ENCODE measurements at regions not wholly inside any gene's neighbourhood (a gene's known extent, or its start where the extent isn't known, plus 50 kb on each side); places are given as distances from the start of the nearest gene placed in this dataset.
A peak's percentile ranks its signal among the peaks of the same experiment; 100 is the strongest.

DNA sequence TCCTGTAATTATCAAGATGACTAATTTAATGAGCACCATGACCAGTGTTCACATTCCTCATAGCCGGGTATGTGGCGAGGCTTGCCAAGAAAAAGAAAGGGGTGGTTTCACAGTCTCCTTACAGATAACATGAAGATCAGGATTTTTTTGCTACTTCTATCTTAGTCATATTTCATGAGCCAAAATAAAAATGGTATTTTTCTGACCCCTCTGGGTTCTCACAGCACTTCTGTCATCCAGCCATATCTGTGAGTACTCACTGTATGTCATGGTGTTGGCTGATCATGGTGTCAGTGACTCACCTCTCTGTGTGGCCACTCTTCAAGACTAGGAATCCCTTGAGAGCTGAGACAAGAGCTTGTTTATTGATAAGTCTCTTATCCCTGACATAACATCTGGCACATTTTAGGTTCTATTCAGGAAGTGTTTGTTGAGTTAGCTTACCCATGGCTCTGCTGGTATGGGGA is 130.5 kb upstream of the LMCD1 start:
- WGBS = 73% methylated on average over 2 of the region's 2 CpGs
- Histone ChIP-seq H4K8ac (ENCODE audit: low read length) (no peak overlapping the region), H3K14ac (ENCODE audit: low read length in 2 of 2) (no peak overlapping the region), H3K36me3 (ENCODE audit: control insufficient read depth in 1 of 2, insufficient read depth in 2 of 2, low read depth in 1 of 2, low read length in 2 of 2) (no peaks in the 10 kb centered on the region), H3K79me1 (replicated peaks; ENCODE audit: low read length, poor library complexity, severe bottlenecking) (no peaks in the 10 kb centered on the region), H2BK12ac (ENCODE audit: low read length in 2 of 2) (no peak overlapping the region), H4K91ac (ENCODE audit: low read length) (no peak overlapping the region), H2BK15ac (ENCODE audit: low read depth, poor library complexity, severe bottlenecking) (no peak overlapping the region), H3K27ac (ENCODE audit: low read length, poor library complexity, severe bottlenecking) (no peak overlapping the region), H3K9ac (ENCODE audit: low read length) (no peak overlapping the region), H3K4me3 (ENCODE audit: insufficient read depth in 1 of 2, low read depth in 1 of 2, low read length in 2 of 2) (no peak overlapping the region), H2BK120ac (ENCODE audit: low read depth, low read length) (no peak overlapping the region), H2AK5ac (ENCODE audit: low read length, severe bottlenecking) (no peak overlapping the region), H3K9me3 (ENCODE audit: control insufficient read depth, low read length) (no peaks in the 10 kb centered on the region), H3K4me2 (ENCODE audit: low read length, poor library complexity, severe bottlenecking) (no peak overlapping the region), H3K23ac (ENCODE audit: low read length in 2 of 2) (no peak overlapping the region), H3K4ac (ENCODE audit: low read depth in 1 of 2, low read length in 2 of 2) (no peak overlapping the region), H2AFZ (ENCODE audit: low read depth, low read length) (no peak overlapping the region), H3K27me3 (ENCODE audit: control insufficient read depth in 1 of 2, insufficient read depth in 1 of 2, low read length in 2 of 2) (peaks cover 0 to 7% of the 10 kb centered on the region in 2 experiments), H2BK5ac (ENCODE audit: low read depth, low read length, poor library complexity, severe bottlenecking) (no peak overlapping the region), H3K18ac (ENCODE audit: low read depth in 1 of 2, low read length in 2 of 2) (no peak overlapping the region), H3K4me1 (ENCODE audit: control insufficient read depth, insufficient read depth, low read depth, low read length) (no peaks in the 10 kb centered on the region)
- DNase-seq = peak; percentile 61

- no peak overlapping the region for H2BK5ac ChIP-seq (ENCODE audit: low read depth, low read length, poor library complexity, severe bottlenecking)
- no peak overlapping the region for H3K18ac ChIP-seq (ENCODE audit: low read depth in 1 of 2, low read length in 2 of 2)
- no peaks in the 10 kb centered on the region for H3K9me3 ChIP-seq (ENCODE audit: control insufficient read depth, low read length)
- WGBS = 53% methylated on average over 6 of the region's 7 CpGs
- H3K36me3 ChIP-seq (ENCODE audit: control insufficient read depth in 1 of 2, insufficient read depth in 2 of 2, low read depth in 1 of 2, low read length in 2 of 2) = no peaks in the 10 kb centered on the region
- no peak overlapping the region for H3K4me2 ChIP-seq (ENCODE audit: low read length, poor library complexity, severe bottlenecking)
- no peak overlapping the region for H3K4me3 ChIP-seq (ENCODE audit: insufficient read depth in 1 of 2, low read depth in 1 of 2, low read length in 2 of 2)
- peaks cover 0 to 7% of the 10 kb centered on the region in 2 experiments for H3K27me3 ChIP-seq (ENCODE audit: control insufficient read depth in 1 of 2, insufficient read depth in 1 of 2, low read length in 2 of 2)
- no peak overlapping the region for H2BK12ac ChIP-seq (ENCODE audit: low read length in 2 of 2)
- H3K4ac ChIP-seq (ENCODE audit: low read depth in 1 of 2, low read length in 2 of 2) = no peak overlapping the region
- no peak overlapping the region for H2BK15ac ChIP-seq (ENCODE audit: low read depth, poor library complexity, severe bottlenecking)
- no peak overlapping the region for H4K91ac ChIP-seq (ENCODE audit: low read length)
- no peak overlapping the region for H2BK120ac ChIP-seq (ENCODE audit: low read depth, low read length)
- no peaks in the 10 kb centered on the region for H3K79me1 ChIP-seq (replicated peaks; ENCODE audit: low read length, poor library complexity, severe bottlenecking)
- no peak overlapping the region for H2AK5ac ChIP-seq (ENCODE audit: low read length, severe bottlenecking)
- H3K23ac ChIP-seq (ENCODE audit: low read length in 2 of 2) = no peak overlapping the region
- no peaks in the 10 kb centered on the region for H3K4me1 ChIP-seq (ENCODE audit: control insufficient read depth, insufficient read depth, low read depth, low read length)
- no peak overlapping the region for H4K8ac ChIP-seq (ENCODE audit: low read length)
- DNase-seq = no peak
- H3K14ac ChIP-seq (ENCODE audit: low read length in 2 of 2) = no peak overlapping the region
- no peak overlapping the region for H3K27ac ChIP-seq (ENCODE audit: low read length, poor library complexity, severe bottlenecking)
- no peak overlapping the region for H2AFZ ChIP-seq (ENCODE audit: low read depth, low read length)
- no peak overlapping the region for H3K9ac ChIP-seq (ENCODE audit: low read length)
Observed at GRCh38 chr3:8371960-8372463, 129.6 kb upstream of the LMCD1 start.

- no peak overlapping the region for H3K4me3 ChIP-seq (ENCODE audit: insufficient read depth in 1 of 2, low read depth in 1 of 2, low read length in 2 of 2)
- no peak overlapping the region for H2BK120ac ChIP-seq (ENCODE audit: low read depth, low read length)
- no peak overlapping the region for H4K91ac ChIP-seq (ENCODE audit: low read length)
- no peak overlapping the region for H3K4ac ChIP-seq (ENCODE audit: low read depth in 1 of 2, low read length in 2 of 2)
- no peak overlapping the region for H2BK12ac ChIP-seq (ENCODE audit: low read length in 2 of 2)
- H3K4me1 ChIP-seq (ENCODE audit: control insufficient read depth, insufficient read depth, low read depth, low read length) = no peaks in the 10 kb centered on the region
- H3K4me2 ChIP-seq (ENCODE audit: low read length, poor library complexity, severe bottlenecking) = no peak overlapping the region
- H3K14ac ChIP-seq (ENCODE audit: low read length in 2 of 2) = no peak overlapping the region
- H3K36me3 ChIP-seq (ENCODE audit: control insufficient read depth in 1 of 2, insufficient read depth in 2 of 2, low read depth in 1 of 2, low read length in 2 of 2) = no peaks in the 10 kb centered on the region
- no peak overlapping the region for H2BK15ac ChIP-seq (ENCODE audit: low read depth, poor library complexity, severe bottlenecking)
- no peaks in the 10 kb centered on the region for H3K9me3 ChIP-seq (ENCODE audit: control insufficient read depth, low read length)
- H3K18ac ChIP-seq (ENCODE audit: low read depth in 1 of 2, low read length in 2 of 2) = no peak overlapping the region
- no peak overlapping the region for H3K23ac ChIP-seq (ENCODE audit: low read length in 2 of 2)
- no peak overlapping the region for H2AK5ac ChIP-seq (ENCODE audit: low read length, severe bottlenecking)
- no peak for DNase-seq
- no peak overlapping the region for H3K9ac ChIP-seq (ENCODE audit: low read length)
- peaks cover 0 to 20% of the 10 kb centered on the region in 2 experiments for H3K27me3 ChIP-seq (ENCODE audit: control insufficient read depth in 1 of 2, insufficient read depth in 1 of 2, low read length in 2 of 2)
- no peak overlapping the region for H3K27ac ChIP-seq (ENCODE audit: low read length, poor library complexity, severe bottlenecking)
- no peaks in the 10 kb centered on the region for H3K79me1 ChIP-seq (replicated peaks; ENCODE audit: low read length, poor library complexity, severe bottlenecking)
- H2BK5ac ChIP-seq (ENCODE audit: low read depth, low read length, poor library complexity, severe bottlenecking) = no peak overlapping the region
- no peak overlapping the region for H2AFZ ChIP-seq (ENCODE audit: low read depth, low read length)
- H4K8ac ChIP-seq (ENCODE audit: low read length) = no peak overlapping the region
- 81% methylated on average over 2 of the region's 5 CpGs for WGBS
Observed at GRCh38 chr3:8380904-8381704, 120.5 kb upstream of the LMCD1 start.

GRCh38 chr3:8385848-8386620 is 115.6 kb upstream of the LMCD1 start:
- no peak overlapping the region for H4K91ac ChIP-seq (ENCODE audit: low read length)
- H2BK12ac ChIP-seq (ENCODE audit: low read length in 2 of 2) = no peak overlapping the region
- H2BK120ac ChIP-seq (ENCODE audit: low read depth, low read length) = no peak overlapping the region
- H2BK15ac ChIP-seq (ENCODE audit: low read depth, poor library complexity, severe bottlenecking) = no peak overlapping the region
- H3K36me3 ChIP-seq (ENCODE audit: control insufficient read depth in 1 of 2, insufficient read depth in 2 of 2, low read depth in 1 of 2, low read length in 2 of 2) = no peaks in the 10 kb centered on the region
- H3K14ac ChIP-seq (ENCODE audit: low read length in 2 of 2) = no peak overlapping the region
- H3K9me3 ChIP-seq (ENCODE audit: control insufficient read depth, low read length) = peaks cover 6% of the 10 kb centered on the region
- H3K4me3 ChIP-seq (ENCODE audit: insufficient read depth in 1 of 2, low read depth in 1 of 2, low read length in 2 of 2) = no peak overlapping the region
- no peak overlapping the region for H3K18ac ChIP-seq (ENCODE audit: low read depth in 1 of 2, low read length in 2 of 2)
- no peak overlapping the region for H3K9ac ChIP-seq (ENCODE audit: low read length)
- H3K23ac ChIP-seq (ENCODE audit: low read length in 2 of 2) = no peak overlapping the region
- H3K27me3 ChIP-seq (ENCODE audit: control insufficient read depth in 1 of 2, insufficient read depth in 1 of 2, low read length in 2 of 2) = peaks cover 0 to 23% of the 10 kb centered on the region in 2 experiments
- DNase-seq = peak; percentile 4
- no peak overlapping the region for H3K4me2 ChIP-seq (ENCODE audit: low read length, poor library complexity, severe bottlenecking)
- 100% methylated on average over 1 of the region's 4 CpGs for WGBS
- no peak overlapping the region for H4K8ac ChIP-seq (ENCODE audit: low read length)
- peaks cover 2% of the 10 kb centered on the region for H3K79me1 ChIP-seq (replicated peaks; ENCODE audit: low read length, poor library complexity, severe bottlenecking)
- H2AK5ac ChIP-seq (ENCODE audit: low read length, severe bottlenecking) = no peak overlapping the region
- no peak overlapping the region for H3K4ac ChIP-seq (ENCODE audit: low read depth in 1 of 2, low read length in 2 of 2)
- no peak overlapping the region for H2BK5ac ChIP-seq (ENCODE audit: low read depth, low read length, poor library complexity, severe bottlenecking)
- no peaks in the 10 kb centered on the region for H3K4me1 ChIP-seq (ENCODE audit: control insufficient read depth, insufficient read depth, low read depth, low read length)
- H2AFZ ChIP-seq (ENCODE audit: low read depth, low read length) = no peak overlapping the region
- H3K27ac ChIP-seq (ENCODE audit: low read length, poor library complexity, severe bottlenecking) = no peak overlapping the region

Measured in mesenchymal stem cell (in vitro differentiated cells and primary cell).